Upper lobe of right lung (tissue), 1 donor: ENCODE measurements at regions not wholly inside any gene's neighbourhood (a gene's known extent, or its start where the extent isn't known, plus 50 kb on each side); places are given as distances from the start of the nearest gene placed in this dataset.

Experiments
- ATAC-seq: fragments of 200-7000 bp; cut with Tn5 transposase; one replicate; pipeline ENCODE4 v1.9.1; 2020; ENCODE audit warnings: mild to moderate bottlenecking, moderate library complexity
- DNase-seq: peaks from one replicate; pipeline ENCODE4 v3.0.0-alpha.2; 2020
- H3K27ac ChIP-seq: fragments of 200-600 bp; one replicate; pipeline ENCODE4 v1.8.0; 2022
- H3K27me3 ChIP-seq: fragments of 200-600 bp; one replicate; pipeline ENCODE4 v1.8.0; 2022; ENCODE audit warnings: mild to moderate bottlenecking
- H3K36me3 ChIP-seq: fragments of 200-600 bp; one replicate; pipeline ENCODE4 v1.8.0; 2022
- H3K4me1 ChIP-seq: fragments of 200-600 bp; one replicate; pipeline ENCODE4 v1.8.0; 2022
- H3K4me3 ChIP-seq: fragments of 200-600 bp; one replicate; pipeline ENCODE4 v1.8.0; 2022; ENCODE audit warnings: mild to moderate bottlenecking
- H3K9me3 ChIP-seq: fragments of 200-600 bp; one replicate; pipeline ENCODE4 v1.8.0; 2022
- CTCF ChIP-seq: fragments of 200-600 bp; IDR thresholded peaks from one replicate; pipeline ENCODE4 v1.8.0; 2022; ENCODE audit warnings: antibody characterized with exemption
- intact Hi-C: fragments of 100-400 bp; cut with DNase I; formaldehyde crosslinking; loops from one replicate; pipeline ENCODE4 v1.11.0; 2022
- donor health status: DM: no; HTN: yes; CAD: no; lungs with severe emphysema.

GRCh38 chr10:107717046-107717445 lies 552.5 kb upstream of the SORCS1 start:
- H3K9me3 ChIP-seq, result no peaks in the 10 kb centered on the region
- H3K4me3 ChIP-seq, result no peak overlapping the region
- H3K36me3 ChIP-seq, result no peaks in the 10 kb centered on the region
- H3K27ac ChIP-seq, result no peak overlapping the region
- H3K27me3 ChIP-seq, result no peaks in the 10 kb centered on the region
- intact Hi-C loops, result no loop called here
- DNase-seq, result no peak
- ATAC-seq, result no peak
- no peaks in the 10 kb centered on the region for H3K4me1 ChIP-seq
- TF ChIP-seq CTCF, result no peak

GRCh38 chr10:107715565-107715964 lies 551.1 kb upstream of the SORCS1 start:
- H3K4me3 ChIP-seq, result no peak overlapping the region
- no peaks in the 10 kb centered on the region for H3K9me3 ChIP-seq
- no peak for TF ChIP-seq CTCF
- H3K4me1 ChIP-seq, result no peaks in the 10 kb centered on the region
- no peak overlapping the region for H3K27ac ChIP-seq
- no peaks in the 10 kb centered on the region for H3K27me3 ChIP-seq
- ATAC-seq (no peak), DNase-seq (no peak)
- no peaks in the 10 kb centered on the region for H3K36me3 ChIP-seq
- intact Hi-C loops, result no loop called here

GRCh38 chr10:107708981-107709380 lies 544.5 kb upstream of the SORCS1 start:
- H3K4me3 ChIP-seq, result no peak overlapping the region
- TF ChIP-seq CTCF, result no peak
- no peaks in the 10 kb centered on the region for H3K4me1 ChIP-seq
- no peak overlapping the region for H3K27ac ChIP-seq
- H3K27me3 ChIP-seq, result no peaks in the 10 kb centered on the region
- no peaks in the 10 kb centered on the region for H3K9me3 ChIP-seq
- intact Hi-C loops, result no loop called here
- ATAC-seq (no peak), DNase-seq (no peak)
- H3K36me3 ChIP-seq, result no peaks in the 10 kb centered on the region

GRCh38 chr10:107706096-107706725 lies 541.7 kb upstream of the SORCS1 start:
- no peaks in the 10 kb centered on the region for H3K27me3 ChIP-seq

GRCh38 chr10:107701943-107702342 lies 537.4 kb upstream of the SORCS1 start:
- no peak overlapping the region for H3K27ac ChIP-seq
- ATAC-seq (no peak), DNase-seq (no peak)
- H3K9me3 ChIP-seq, result no peaks in the 10 kb centered on the region
- intact Hi-C loops, result no loop called here
- no peaks in the 10 kb centered on the region for H3K36me3 ChIP-seq
- TF ChIP-seq CTCF, result no peak
- no peaks in the 10 kb centered on the region for H3K4me1 ChIP-seq
- H3K27me3 ChIP-seq, result no peaks in the 10 kb centered on the region
- no peak overlapping the region for H3K4me3 ChIP-seq

More at GRCh38 chr10:107706096-107706725, 541.7 kb upstream of the SORCS1 start:
- no peaks in the 10 kb centered on the region for H3K36me3 ChIP-seq
- H3K4me3 ChIP-seq, result no peak overlapping the region
- no peaks in the 10 kb centered on the region for H3K9me3 ChIP-seq
- H3K4me1 ChIP-seq, result no peaks in the 10 kb centered on the region
- ATAC-seq (no peak), DNase-seq (no peak)
- no peak for TF ChIP-seq CTCF
- intact Hi-C loops, result no loop called here
- no peak overlapping the region for H3K27ac ChIP-seq

GRCh38 chr10:107692072-107692471 lies 527.6 kb upstream of the SORCS1 start:
- DNase-seq (no peak), ATAC-seq (no peak)
- Histone ChIP-seq H3K36me3 (no peaks in the 10 kb centered on the region), H3K27me3 (no peaks in the 10 kb centered on the region), H3K4me1 (no peaks in the 10 kb centered on the region), H3K27ac (no peak overlapping the region), H3K4me3 (no peak overlapping the region), H3K9me3 (no peaks in the 10 kb centered on the region)
- intact Hi-C loops, result no loop called here
- TF ChIP-seq CTCF, result no peak
